HG03521 (cell line): ENCODE measurements at regions not wholly inside any gene's neighbourhood (a gene's known extent, or its start where the extent isn't known, plus 50 kb on each side); places are given as distances from the start of the nearest gene placed in this dataset.

Experiments
- ATAC-seq: cut with Tn5 transposase; IDR thresholded peaks from one replicate; pipeline ENCODE4 v1.9.1; 2021; ENCODE audit warnings: mild to moderate bottlenecking, moderate library complexity; ENCODE audit not compliant: unreplicated experiment

DNA sequence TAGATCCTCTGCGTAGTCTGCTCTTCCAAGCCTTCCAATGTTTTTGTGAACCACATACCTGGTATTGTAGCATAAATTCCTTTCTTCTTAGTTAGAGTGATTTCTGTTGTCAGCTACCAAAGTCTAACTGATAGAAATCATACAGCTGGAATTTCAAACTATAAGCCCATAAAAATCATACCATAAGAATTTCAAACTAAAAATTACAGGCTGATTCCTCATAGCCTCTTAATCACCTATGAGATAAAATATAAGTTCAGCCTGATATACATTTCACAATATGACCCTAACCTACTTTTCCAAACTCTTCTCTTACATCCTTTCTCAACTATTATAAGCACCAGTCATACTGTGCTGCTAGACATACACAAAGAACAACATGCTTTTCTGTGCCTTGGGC is 64.8 kb downstream of the PTHLH start:
- no peak for ATAC-seq

GRCh38 chr12:27906658-27907473 is 65.7 kb downstream of the PTHLH start:
- ATAC-seq = no peak

DNA sequence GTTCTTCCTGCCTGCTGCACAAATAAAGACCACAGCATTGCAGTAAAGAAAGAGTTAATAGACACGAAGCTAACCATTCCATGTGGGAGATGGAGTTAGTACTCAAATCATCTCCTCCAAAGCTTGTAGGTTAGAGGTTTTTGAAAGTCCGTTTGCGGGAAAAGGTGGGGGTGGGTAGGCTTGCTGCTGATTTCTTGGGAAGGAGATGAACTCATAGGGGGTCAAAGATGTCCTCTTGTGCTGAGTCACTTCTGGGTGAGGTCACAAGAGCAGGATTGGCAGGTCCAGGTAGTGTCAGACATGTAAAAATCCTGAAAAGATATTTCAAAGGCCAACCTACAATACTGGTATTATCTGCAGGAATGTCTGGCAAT is 66.4 kb downstream of the PTHLH start:
- no peak for ATAC-seq

- ATAC-seq = no peak
Measured at GRCh38 chr12:27905285-27906126, 67.0 kb downstream of the PTHLH start.

- no peak for ATAC-seq
Measured at GRCh38 chr12:27902651-27903050, 69.9 kb downstream of the PTHLH start.

GRCh38 chr12:27901959-27902358 is 70.6 kb downstream of the PTHLH start:
- no peak for ATAC-seq

GRCh38 chr12:27900920-27901879 is 71.3 kb downstream of the PTHLH start:
- ATAC-seq = no peak

DNA sequence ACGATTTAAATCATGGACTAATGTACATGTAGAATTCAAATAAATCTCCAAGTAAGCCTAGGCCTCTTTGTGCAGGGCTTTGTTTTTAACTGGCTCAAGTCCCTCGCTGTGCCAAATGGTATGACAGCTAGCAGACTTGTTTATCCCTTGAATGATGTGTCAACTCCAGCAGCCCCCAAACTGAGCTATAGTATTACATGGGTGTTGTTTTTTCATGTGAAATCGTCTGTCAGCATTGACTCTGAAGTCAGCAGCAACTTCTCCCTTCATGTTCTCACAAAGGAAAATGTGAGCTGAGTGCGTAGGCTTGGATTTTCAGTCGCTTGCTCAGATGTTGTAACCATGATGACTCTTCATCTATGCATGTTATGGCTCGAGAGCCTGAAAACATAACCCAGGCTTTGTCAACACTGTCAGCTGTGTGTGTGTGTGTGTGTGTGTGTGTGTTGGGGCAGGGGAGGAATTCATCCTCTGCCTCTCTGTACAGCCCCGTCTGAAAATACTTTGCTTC is 73.3 kb downstream of the PTHLH start:
- no peak for ATAC-seq

- no peak for ATAC-seq
Measured at GRCh38 chr12:27898022-27898421, 74.5 kb downstream of the PTHLH start.

- no peak for ATAC-seq
Measured at GRCh38 chr12:27896419-27896990, 76.0 kb downstream of the PTHLH start.

DNA sequence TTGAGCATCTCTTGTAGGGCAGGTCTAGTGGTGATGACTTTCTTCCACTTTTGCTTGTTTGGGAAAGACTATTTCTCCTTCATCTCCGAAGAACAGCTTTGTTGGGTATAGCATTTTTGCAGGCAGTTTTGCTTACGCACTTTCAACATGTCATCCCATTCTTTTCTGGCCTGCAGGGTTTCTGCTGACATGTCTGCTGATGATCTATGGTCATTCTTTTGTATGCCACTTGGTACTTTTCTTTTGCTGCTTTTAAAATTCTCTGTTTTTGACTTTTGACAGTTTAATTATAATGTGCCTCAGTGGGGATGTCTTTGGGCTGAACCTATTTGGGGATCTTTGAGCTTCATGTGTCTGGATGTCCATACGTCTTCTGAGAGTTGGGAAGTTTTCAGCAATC is 78.2 kb downstream of the PTHLH start:
- no peak for ATAC-seq

DNA sequence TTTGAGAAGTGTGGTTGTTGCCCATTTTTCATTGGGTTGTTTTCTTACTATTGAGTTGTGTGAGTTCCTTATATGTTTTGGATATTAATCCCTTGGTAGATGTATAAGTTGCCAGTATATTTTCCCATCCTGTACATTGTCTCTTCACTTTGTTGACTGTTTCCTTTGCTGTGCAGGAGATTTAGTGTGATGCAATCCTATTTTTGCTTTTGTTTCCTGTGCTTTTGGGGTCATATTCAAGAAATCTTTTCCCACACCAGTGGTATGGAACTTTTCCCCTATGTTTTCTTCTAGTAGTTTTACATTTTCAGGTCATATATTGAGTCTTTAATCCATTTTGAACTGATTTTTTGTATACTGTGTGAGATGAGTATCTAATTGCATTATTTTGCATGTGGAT is 92.8 kb downstream of the PTHLH start:
- no peak for ATAC-seq

DNA sequence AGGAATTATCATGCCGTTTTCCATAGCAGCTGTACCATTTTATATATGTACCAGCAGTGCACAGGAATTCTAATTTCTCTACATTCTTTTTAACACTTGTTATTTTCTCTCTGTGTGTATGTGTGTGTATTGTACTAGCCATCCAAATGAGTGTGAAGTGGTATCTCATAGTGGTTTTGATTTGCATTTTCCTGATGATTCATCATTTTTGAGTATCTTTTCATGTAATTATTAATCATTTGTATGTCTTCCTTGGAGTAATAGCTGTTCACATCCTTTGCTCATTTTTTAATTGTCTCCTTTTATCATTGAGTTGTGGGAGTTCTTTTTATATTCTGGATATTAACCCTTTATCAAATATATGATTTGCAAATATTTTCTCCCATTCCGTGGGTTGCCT is 95.6 kb upstream of the MANSC4 start:
- no peak for ATAC-seq

DNA sequence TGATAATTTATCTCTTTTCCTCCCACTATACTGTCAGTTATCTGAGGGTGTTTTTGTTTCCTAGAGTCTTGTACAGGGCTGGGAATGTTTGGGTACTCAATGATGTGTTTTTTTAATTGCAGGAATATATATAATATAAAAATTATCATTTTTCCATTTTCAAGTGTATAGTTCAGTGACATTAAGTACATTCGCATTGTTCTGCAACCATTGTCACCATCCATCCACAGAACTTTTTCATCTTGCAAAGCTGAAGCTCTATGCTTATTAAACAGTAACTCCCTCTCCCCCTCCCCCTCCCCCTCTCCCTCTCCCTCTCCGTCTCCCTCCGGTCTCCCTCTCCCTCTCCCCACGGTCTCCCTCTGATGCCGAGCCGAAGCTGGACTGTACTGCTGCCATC is 93.0 kb upstream of the MANSC4 start:
- ATAC-seq = no peak

DNA sequence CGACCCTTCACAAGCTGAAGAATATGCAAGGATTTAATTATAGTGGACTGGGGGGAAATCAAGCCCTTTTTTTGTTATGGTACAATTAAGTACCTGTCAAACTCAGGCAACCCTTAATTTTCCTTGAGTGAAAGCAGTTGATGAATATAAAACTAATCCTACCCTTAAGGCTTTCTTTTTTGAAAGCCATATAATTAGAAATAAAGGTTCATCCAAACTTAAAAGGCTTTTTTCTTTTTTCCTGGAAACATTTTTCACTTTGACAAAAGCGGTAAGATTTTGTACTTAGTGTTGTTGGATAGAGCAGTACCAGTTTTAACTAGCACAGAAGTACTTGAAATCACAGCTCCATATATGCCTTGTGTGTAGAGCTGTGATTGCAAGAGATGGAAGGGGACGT is 91.9 kb upstream of the MANSC4 start:
- ATAC-seq = no peak

GRCh38 chr12:27870939-27871338 is 90.9 kb upstream of the MANSC4 start:
- no peak for ATAC-seq

- no peak for ATAC-seq
Measured at GRCh38 chr12:27869567-27869966, 89.5 kb upstream of the MANSC4 start.

DNA sequence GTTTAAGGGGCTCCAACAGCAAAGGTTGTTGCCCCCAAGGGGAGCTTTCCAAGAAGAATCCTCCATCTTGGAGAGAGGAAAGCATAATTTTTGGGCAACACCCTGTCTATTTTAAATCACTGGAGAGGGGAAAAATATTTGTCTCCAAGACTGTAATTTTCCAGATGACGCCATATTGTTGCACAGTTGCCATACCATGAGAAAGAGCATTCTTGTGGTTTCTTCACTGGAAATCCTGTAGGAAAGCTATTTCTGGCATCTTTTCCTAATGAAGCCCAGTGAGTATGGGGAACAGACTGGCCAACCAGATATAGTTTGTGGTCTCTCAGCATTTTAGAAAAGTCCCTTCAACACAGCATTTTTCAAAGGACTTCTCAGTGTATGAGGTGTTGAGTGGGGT is 88.1 kb upstream of the MANSC4 start:
- ATAC-seq = no peak

- ATAC-seq = no peak
Measured at GRCh38 chr12:27866373-27867101, 86.5 kb upstream of the MANSC4 start.

DNA sequence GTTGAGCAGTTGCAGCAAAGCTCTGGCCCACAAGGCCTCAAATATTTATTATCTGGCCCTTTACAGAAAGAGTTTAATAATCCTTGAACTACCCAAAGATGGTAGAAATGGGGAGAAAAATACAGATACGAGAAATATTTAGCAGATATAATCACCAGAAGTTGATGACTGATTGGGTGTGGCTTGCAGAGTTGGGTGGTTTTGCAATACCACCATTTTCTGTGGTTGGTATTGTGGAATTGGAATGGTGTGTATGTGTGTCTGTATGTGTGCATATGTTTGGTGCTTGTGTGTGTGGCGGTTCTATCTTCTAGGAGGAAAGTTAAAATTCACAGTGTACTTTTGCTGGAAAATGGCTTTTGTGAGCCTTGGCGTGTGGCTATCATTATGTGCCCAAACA is 85.4 kb upstream of the MANSC4 start:
- ATAC-seq = no peak
